GM23338 (cell line): ENCODE measurements at regions not wholly inside any gene's neighbourhood (a gene's known extent, or its start where the extent isn't known, plus 50 kb on each side); places are given as distances from the start of the nearest gene placed in this dataset.

Source experiments
- ATAC-seq: fragments of 200-7000 bp; cut with Tn5 transposase; 3 replicates; pipeline ENCODE4 v1.9.1; 2020
- DNase-seq: peaks from one replicate; pipeline ENCODE4 v3.0.0-alpha.2; 2015; ENCODE audit warnings: low spot score
- H2AFZ ChIP-seq: fragments of 200-600 bp; sonication (generic); 2 replicates; pipeline ENCODE4 v1.8.0; 2016; ENCODE audit warnings: antibody characterized with exemption, mild to moderate bottlenecking, moderate library complexity
- H3F3A ChIP-seq: fragments of 200-600 bp; sonication (generic); replicated peaks from 2 replicates; pipeline ENCODE4 v1.8.0; 2017; ENCODE audit warnings: antibody characterized with exemption, mixed run types, low read depth
- H3K27ac ChIP-seq: fragments of 200-600 bp; sonication (generic); 2 replicates; pipeline ENCODE4 v1.6.1; 2016; ENCODE audit warnings: low read depth
- H3K27me3 ChIP-seq: fragments of 200-600 bp; sonication (generic); 2 replicates; pipeline ENCODE4 v1.8.0; 2016; ENCODE audit warnings: mild to moderate bottlenecking, mixed run types, moderate library complexity; ENCODE audit not compliant: insufficient read depth
- H3K36me3 ChIP-seq: fragments of 200-600 bp; sonication (generic); 2 replicates; pipeline ENCODE4 v1.8.0; 2016; ENCODE audit warnings: mild to moderate bottlenecking; ENCODE audit not compliant: insufficient read depth
- H3K4me1 ChIP-seq: fragments of 200-600 bp; sonication (generic); 2 replicates; pipeline ENCODE4 v1.8.0; 2016; ENCODE audit warnings: mild to moderate bottlenecking, moderate library complexity; ENCODE audit not compliant: insufficient read depth
- H3K4me2 ChIP-seq: fragments of 200-600 bp; sonication (generic); 2 replicates; pipeline ENCODE4 v1.7.1; 2017; ENCODE audit warnings: mixed run types
- H3K4me3 ChIP-seq: fragments of 200-600 bp; sonication (generic); 2 replicates; pipeline ENCODE4 v1.6.1; 2016; ENCODE audit warnings: mixed run types
- H3K79me2 ChIP-seq: fragments of 200-600 bp; sonication (generic); replicated peaks from 2 replicates; pipeline ENCODE4 v1.8.0; 2017; ENCODE audit warnings: mild to moderate bottlenecking; ENCODE audit not compliant: insufficient read depth
- H3K9me2 ChIP-seq: fragments of 200-600 bp; sonication (generic); 2 replicates; pipeline ENCODE4 v1.8.0; 2017; ENCODE audit not compliant: insufficient read depth
- H4K20me1 ChIP-seq: fragments of 200-600 bp; sonication (generic); replicated peaks from 2 replicates; pipeline ENCODE4 v1.8.0; 2017; ENCODE audit warnings: mild to moderate bottlenecking; ENCODE audit not compliant: insufficient read depth
- H3K27ac Mint-ChIP-seq: 2 replicates; pipeline ENCODE4 v1.8.0; 2020; ENCODE audit warnings: inconsistent platforms, mild to moderate bottlenecking, moderate library complexity, mixed read lengths
- H3K27me3 Mint-ChIP-seq: 3 replicates; pipeline ENCODE4 v1.8.0; 2022; ENCODE audit warnings: low read depth, mild to moderate bottlenecking, moderate library complexity, mixed read lengths, inconsistent platforms; ENCODE audit not compliant: insufficient read depth, poor library complexity
- H3K36me3 Mint-ChIP-seq: 3 replicates; pipeline ENCODE4 v1.8.0; 2021; ENCODE audit warnings: low read depth, mild to moderate bottlenecking, inconsistent platforms, moderate library complexity, mixed read lengths
- H3K4me1 Mint-ChIP-seq: 3 replicates; pipeline ENCODE4 v1.8.0; 2020; ENCODE audit warnings: mild to moderate bottlenecking, inconsistent platforms, mixed read lengths
- H3K4me3 Mint-ChIP-seq: 3 replicates; pipeline ENCODE4 v1.8.0; 2021; ENCODE audit warnings: moderate library complexity, mild to moderate bottlenecking, inconsistent platforms, mixed read lengths
- H3K9me3 Mint-ChIP-seq: 3 replicates; pipeline ENCODE4 v1.8.0; 2020; ENCODE audit warnings: moderate library complexity, mild to moderate bottlenecking, inconsistent platforms, mixed read lengths
- CREB1 ChIP-seq: fragments of 250-450 bp; sonication (Bioruptor Pico); IDR thresholded peaks from 2 replicates; pipeline ENCODE4 v1.5.0; 2020; ENCODE audit warnings: low read depth, mild to moderate bottlenecking, moderate library complexity
- JUNB ChIP-seq: IDR thresholded peaks from one replicate; pipeline ENCODE4 v1.6.1; 2016; ENCODE audit warnings: antibody characterized with exemption; ENCODE audit not compliant: unreplicated experiment
- POLR2AphosphoS5 ChIP-seq: IDR thresholded peaks from 2 replicates; pipeline ENCODE4 v1.6.1; 2016; ENCODE audit warnings: antibody characterized with exemption, low read depth
- STAT1 ChIP-seq: IDR thresholded peaks from one replicate; pipeline ENCODE4 v1.6.1; 2016; ENCODE audit warnings: antibody characterized with exemption; ENCODE audit not compliant: unreplicated experiment
- ZNF331 ChIP-seq: fragments of 250-450 bp; sonication (Bioruptor Pico); IDR thresholded peaks from 2 replicates; pipeline ENCODE4 v1.5.0; 2020; ENCODE audit warnings: low read depth, mild to moderate bottlenecking, moderate library complexity
- TF ChIP-seq, protein P1 (sequence below), 2 experiments: fragments of 200-600 bp in 1 of 2; sonication (generic) in 1 of 2; conservative IDR thresholded peaks; 2 replicates each; pipeline versions ENCODE4 v1.5.1 to v1.6.1; 2016 to 2017; ENCODE audit warnings: antibody characterized with exemption in 2 of 2, low read depth in 2 of 2, mild to moderate bottlenecking in 2 of 2, moderate library complexity in 1 of 2
- TF ChIP-seq, protein P2 (sequence below): IDR thresholded peaks from 2 replicates; pipeline ENCODE4 v1.6.1; 2016; ENCODE audit warnings: antibody characterized with exemption
- TF ChIP-seq, protein P3 (sequence below): IDR thresholded peaks from one replicate; pipeline ENCODE4 v1.6.1; 2018; ENCODE audit warnings: antibody characterized with exemption; ENCODE audit not compliant: unreplicated experiment

DNA sequence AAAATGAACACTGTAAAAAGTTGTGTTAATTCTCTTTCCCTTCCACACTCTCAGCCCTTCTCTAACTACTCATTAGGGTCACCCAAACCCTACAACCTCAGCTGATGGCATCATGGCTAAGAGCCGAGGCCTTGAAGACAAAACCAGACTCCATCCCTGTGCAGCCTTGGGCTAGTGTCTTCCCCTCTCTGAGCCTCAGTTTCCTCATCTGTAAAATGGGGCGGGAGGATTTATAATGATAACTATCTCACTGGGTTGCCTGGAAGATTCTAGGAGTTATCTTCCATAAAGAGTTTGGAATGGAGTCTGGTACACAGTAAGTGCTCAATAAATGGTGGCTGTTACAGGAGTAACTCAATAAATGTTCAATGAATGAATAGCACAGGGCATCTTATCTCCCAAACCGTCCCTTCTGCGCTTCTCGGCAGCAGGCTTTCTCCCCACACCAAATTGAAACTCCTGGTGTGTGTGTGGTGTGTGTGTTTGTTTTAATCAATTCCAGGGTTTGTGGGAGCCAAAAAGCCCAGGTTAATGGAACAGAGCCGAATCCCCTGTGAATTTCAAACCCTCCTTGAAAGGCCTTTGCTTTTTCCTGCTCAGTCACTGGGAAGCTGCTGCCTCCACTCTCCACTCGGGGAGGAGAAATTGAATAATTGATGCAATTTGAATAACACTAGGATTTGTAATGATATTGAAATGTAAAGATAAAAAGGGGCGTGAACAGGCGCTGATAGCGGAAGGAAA is 61.2 kb upstream of the FAM222A start:
- Histone ChIP-seq H3F3A (no peaks in the 10 kb centered on the region), H3K9me2 (no peaks in the 10 kb centered on the region), H3K79me2 (no peaks in the 10 kb centered on the region), H3K4me2 (0 out of 2 replicates have a peak overlapping the region, but pooled peaks have one; percentile 27), H3K4me3 (no peak overlapping the region), H4K20me1 (no peaks in the 10 kb centered on the region), H3K27me3 (no peaks in the 10 kb centered on the region), H3K4me1 (peaks cover 7% of the 10 kb centered on the region; the same call in 1 of the 2 replicates), H3K36me3 (no peaks in the 10 kb centered on the region), H2AFZ (peak overlapping the region; percentile 83; the same call in 1 of the 2 replicates), H3K27ac (no peak overlapping the region)
- TF ChIP-seq POLR2AphosphoS5: no peak
- no peak for TF ChIP-seq CREB1 (CRISPR knock-in tag)
- TF ChIP-seq, protein P1, sequence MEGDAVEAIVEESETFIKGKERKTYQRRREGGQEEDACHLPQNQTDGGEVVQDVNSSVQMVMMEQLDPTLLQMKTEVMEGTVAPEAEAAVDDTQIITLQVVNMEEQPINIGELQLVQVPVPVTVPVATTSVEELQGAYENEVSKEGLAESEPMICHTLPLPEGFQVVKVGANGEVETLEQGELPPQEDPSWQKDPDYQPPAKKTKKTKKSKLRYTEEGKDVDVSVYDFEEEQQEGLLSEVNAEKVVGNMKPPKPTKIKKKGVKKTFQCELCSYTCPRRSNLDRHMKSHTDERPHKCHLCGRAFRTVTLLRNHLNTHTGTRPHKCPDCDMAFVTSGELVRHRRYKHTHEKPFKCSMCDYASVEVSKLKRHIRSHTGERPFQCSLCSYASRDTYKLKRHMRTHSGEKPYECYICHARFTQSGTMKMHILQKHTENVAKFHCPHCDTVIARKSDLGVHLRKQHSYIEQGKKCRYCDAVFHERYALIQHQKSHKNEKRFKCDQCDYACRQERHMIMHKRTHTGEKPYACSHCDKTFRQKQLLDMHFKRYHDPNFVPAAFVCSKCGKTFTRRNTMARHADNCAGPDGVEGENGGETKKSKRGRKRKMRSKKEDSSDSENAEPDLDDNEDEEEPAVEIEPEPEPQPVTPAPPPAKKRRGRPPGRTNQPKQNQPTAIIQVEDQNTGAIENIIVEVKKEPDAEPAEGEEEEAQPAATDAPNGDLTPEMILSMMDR (conservative IDR thresholded peaks at IDR 0.05; ENCODE audit: low read depth in 2 of 2): no peak
- TF ChIP-seq STAT1: no peak
- TF ChIP-seq, protein P2, sequence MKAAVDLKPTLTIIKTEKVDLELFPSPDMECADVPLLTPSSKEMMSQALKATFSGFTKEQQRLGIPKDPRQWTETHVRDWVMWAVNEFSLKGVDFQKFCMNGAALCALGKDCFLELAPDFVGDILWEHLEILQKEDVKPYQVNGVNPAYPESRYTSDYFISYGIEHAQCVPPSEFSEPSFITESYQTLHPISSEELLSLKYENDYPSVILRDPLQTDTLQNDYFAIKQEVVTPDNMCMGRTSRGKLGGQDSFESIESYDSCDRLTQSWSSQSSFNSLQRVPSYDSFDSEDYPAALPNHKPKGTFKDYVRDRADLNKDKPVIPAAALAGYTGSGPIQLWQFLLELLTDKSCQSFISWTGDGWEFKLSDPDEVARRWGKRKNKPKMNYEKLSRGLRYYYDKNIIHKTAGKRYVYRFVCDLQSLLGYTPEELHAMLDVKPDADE: no peak
- no peak for TF ChIP-seq JUNB
- TF ChIP-seq, protein P3, sequence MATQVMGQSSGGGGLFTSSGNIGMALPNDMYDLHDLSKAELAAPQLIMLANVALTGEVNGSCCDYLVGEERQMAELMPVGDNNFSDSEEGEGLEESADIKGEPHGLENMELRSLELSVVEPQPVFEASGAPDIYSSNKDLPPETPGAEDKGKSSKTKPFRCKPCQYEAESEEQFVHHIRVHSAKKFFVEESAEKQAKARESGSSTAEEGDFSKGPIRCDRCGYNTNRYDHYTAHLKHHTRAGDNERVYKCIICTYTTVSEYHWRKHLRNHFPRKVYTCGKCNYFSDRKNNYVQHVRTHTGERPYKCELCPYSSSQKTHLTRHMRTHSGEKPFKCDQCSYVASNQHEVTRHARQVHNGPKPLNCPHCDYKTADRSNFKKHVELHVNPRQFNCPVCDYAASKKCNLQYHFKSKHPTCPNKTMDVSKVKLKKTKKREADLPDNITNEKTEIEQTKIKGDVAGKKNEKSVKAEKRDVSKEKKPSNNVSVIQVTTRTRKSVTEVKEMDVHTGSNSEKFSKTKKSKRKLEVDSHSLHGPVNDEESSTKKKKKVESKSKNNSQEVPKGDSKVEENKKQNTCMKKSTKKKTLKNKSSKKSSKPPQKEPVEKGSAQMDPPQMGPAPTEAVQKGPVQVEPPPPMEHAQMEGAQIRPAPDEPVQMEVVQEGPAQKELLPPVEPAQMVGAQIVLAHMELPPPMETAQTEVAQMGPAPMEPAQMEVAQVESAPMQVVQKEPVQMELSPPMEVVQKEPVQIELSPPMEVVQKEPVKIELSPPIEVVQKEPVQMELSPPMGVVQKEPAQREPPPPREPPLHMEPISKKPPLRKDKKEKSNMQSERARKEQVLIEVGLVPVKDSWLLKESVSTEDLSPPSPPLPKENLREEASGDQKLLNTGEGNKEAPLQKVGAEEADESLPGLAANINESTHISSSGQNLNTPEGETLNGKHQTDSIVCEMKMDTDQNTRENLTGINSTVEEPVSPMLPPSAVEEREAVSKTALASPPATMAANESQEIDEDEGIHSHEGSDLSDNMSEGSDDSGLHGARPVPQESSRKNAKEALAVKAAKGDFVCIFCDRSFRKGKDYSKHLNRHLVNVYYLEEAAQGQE: no peak
- Mint-ChIP-seq H3K4me3 (no peak overlapping the region), H3K9me3 (no peaks in the 10 kb centered on the region), H3K4me1 (peaks cover 22% of the 10 kb centered on the region), H3K36me3 (no peaks in the 10 kb centered on the region), H3K27ac (no peak overlapping the region; the same call in 1 of the 2 replicates), H3K27me3 (peaks cover 5% of the 10 kb centered on the region)
- no peak for DNase-seq
- ATAC-seq: no peak

DNA sequence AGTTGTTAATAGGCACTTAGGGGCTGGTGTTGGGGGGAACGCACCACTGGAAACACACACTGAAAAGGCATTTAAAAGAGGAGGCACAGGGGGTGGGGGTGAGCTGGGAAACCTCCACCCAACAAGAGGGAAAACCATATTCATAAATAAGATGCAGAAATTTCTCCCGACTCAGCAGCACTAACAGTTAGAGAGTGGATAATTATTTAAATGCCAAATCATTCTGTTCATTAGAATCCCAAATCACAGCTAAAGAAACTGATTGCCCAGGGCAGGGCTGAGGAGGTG is 60.7 kb upstream of the FAM222A start:
- no peak overlapping the region; the same call in 1 of the 2 replicates for H3K27ac Mint-ChIP-seq
- TF ChIP-seq JUNB (no peak), STAT1 (no peak), ZNF331 (CRISPR knock-in tag) (no peak)
- TF ChIP-seq, protein P1 (conservative IDR thresholded peaks at IDR 0.05; ENCODE audit: low read depth in 2 of 2): no peak

More for the DNA sequence above, 60.7 kb upstream of the FAM222A start:
- Mint-ChIP-seq H3K27me3 (peaks cover 5% of the 10 kb centered on the region), H3K9me3 (no peaks in the 10 kb centered on the region), H3K36me3 (no peaks in the 10 kb centered on the region), H3K4me1 (peaks cover 22% of the 10 kb centered on the region), H3K4me3 (no peak overlapping the region)
- Histone ChIP-seq H2AFZ (peak overlapping the region; percentile 83; the same call in 1 of the 2 replicates), H4K20me1 (no peaks in the 10 kb centered on the region), H3K4me1 (peaks cover 7% of the 10 kb centered on the region; the same call in 1 of the 2 replicates), H3F3A (no peaks in the 10 kb centered on the region), H3K4me2 (0 out of 2 replicates have a peak overlapping the region, but pooled peaks have one; percentile 27), H3K27me3 (no peaks in the 10 kb centered on the region), H3K36me3 (no peaks in the 10 kb centered on the region), H3K9me2 (no peaks in the 10 kb centered on the region), H3K79me2 (no peaks in the 10 kb centered on the region), H3K27ac (no peak overlapping the region), H3K4me3 (no peak overlapping the region)
- no peak for ATAC-seq
- no peak for DNase-seq
